Adrenal gland (tissue), 9 donors: ENCODE measurements at regions not wholly inside any gene's neighbourhood (a gene's known extent, or its start where the extent isn't known, plus 50 kb on each side); places are given as distances from the start of the nearest gene placed in this dataset.

Experiments
- DNase-seq, 7 donors: peaks; one replicate each; pipeline ENCODE4 v3.0.0-alpha.2; 2019 to 2020
- H3K27ac ChIP-seq, 5 donors: fragments of 200-600 bp; sonication (generic) in 4 of 5; 1 replicate in 3 of 5; 2 replicates in 2 of 5; pipeline versions ENCODE4 v1.5.1 to v1.8.0; 2016 to 2020; ENCODE audit warnings: mild to moderate bottlenecking in 1 of 5
- H3K27me3 ChIP-seq: fragments of 200-600 bp; 2 replicates; pipeline ENCODE4 v1.8.0; 2021
- H3K36me3 ChIP-seq, 2 donors: fragments of 200-600 bp; replicated peaks in 1 of 2; 1 replicate in 1 of 2; 2 replicates in 1 of 2; pipeline versions ENCODE4 v1.5.1 to v1.8.0; 2018 to 2022
- H3K4me1 ChIP-seq, 2 donors: fragments of 200-600 bp; replicated peaks in 1 of 2; 1 replicate in 1 of 2; 2 replicates in 1 of 2; pipeline versions ENCODE4 v1.5.1 to v1.8.0; 2018 to 2021
- H3K4me3 ChIP-seq, 4 donors: fragments of 200-600 bp; sonication (generic) in 3 of 4; one replicate each; pipeline ENCODE4 v1.5.1; 2016 to 2018
- H3K9me3 ChIP-seq, 3 donors: fragments of 200-600 bp; sonication (generic) in 1 of 3; replicated peaks in 1 of 3; 1 replicate in 2 of 3; 2 replicates in 1 of 3; pipeline versions ENCODE4 v1.5.1 to v1.8.0; 2016 to 2021
- CTCF ChIP-seq, 6 experiments: fragments of 450-650 bp in 4 of 6; fragments of 200-600 bp in 2 of 6; sonication (generic) in 1 of 6; IDR thresholded peaks; 1 replicate in 5 of 6; 2 replicates in 1 of 6; pipeline versions ENCODE4 v1.5.1 to v1.8.0; 2016 to 2021; ENCODE audit warnings: antibody characterized with exemption in 6 of 6, mild to moderate bottlenecking in 2 of 6, moderate library complexity in 1 of 6
- POLR2A ChIP-seq, 2 donors: fragments of 450-650 bp; IDR thresholded peaks; one replicate each; pipeline ENCODE4 v1.6.1; 2017; ENCODE audit warnings: antibody characterized with exemption in 2 of 2, mild to moderate bottlenecking in 2 of 2, moderate library complexity in 1 of 2
- WGBS, 4 donors: extraction: QIAGEN DNeasy Blood & Tissue Kit in 2 of 4; methylation state at CpG; one replicate each; pipeline versions ENCODE4 v1.1.5 to v1.1.7; 2013 to 2017; 5-methylcytosine and 5-hydroxymethylcytosine counted together
- intact Hi-C, 2 donors: fragments of 100-400 bp; cut with DNase I; formaldehyde crosslinking; loops; one replicate each; pipeline versions ENCODE4 v1.14.1 to v1.15.0; 2022 to 2023
- donor health status: healthy with polysubstance abuse.
- donor health status: Bipolar disorder and iron deficiency.
- donor health status: DM: yes; HTN: yes; CAD: no.
- donor health status: DM: no; HTN: no; CAD: no.
- donor health status: DM: no; HTN: no; CAD: no.

GRCh38 chr6:105985098-105985815, 100.9 kb upstream of the PRDM1 start:
- Histone ChIP-seq H3K4me3 (peak overlapping the region in 1 of 4 donors; percentile 26), H3K27me3 (peaks cover 35% of the 10 kb centered on the region), H3K27ac (no peak overlapping the region), H3K9me3 (no peaks in the 10 kb centered on the region), H3K36me3 (no peaks in the 10 kb centered on the region), H3K4me1 (peaks cover 7 to 8% of the 10 kb centered on the region in 2 donors)
- TF ChIP-seq CTCF (IDR thresholded peaks at IDR 0.05) = no peak
- TF ChIP-seq POLR2A (IDR thresholded peaks at IDR 0.05) = no peak
- no peak for DNase-seq
- intact Hi-C loops = no loop called here
- WGBS, 4 donors = 37 to 49% (median 42%) methylated on average over 5 of the region's 5 CpGs

GRCh38 chr6:105983763-105984162, 102.4 kb upstream of the PRDM1 start:
- Histone ChIP-seq H3K9me3 (no peaks in the 10 kb centered on the region), H3K4me1 (peaks cover 7 to 8% of the 10 kb centered on the region in 2 donors), H3K27ac (no peak overlapping the region), H3K36me3 (no peaks in the 10 kb centered on the region), H3K4me3 (no peak overlapping the region), H3K27me3 (peaks cover 35% of the 10 kb centered on the region)
- TF ChIP-seq CTCF (IDR thresholded peaks at IDR 0.05) (no peak), POLR2A (IDR thresholded peaks at IDR 0.05) (no peak)
- intact Hi-C loops = no loop called here
- DNase-seq = no peak

- TF ChIP-seq CTCF (IDR thresholded peaks at IDR 0.05) (no peak), POLR2A (IDR thresholded peaks at IDR 0.05) (no peak)
- H3K36me3 ChIP-seq = no peaks in the 10 kb centered on the region
- peaks cover 7 to 8% of the 10 kb centered on the region in 2 donors for H3K4me1 ChIP-seq
- H3K9me3 ChIP-seq = no peaks in the 10 kb centered on the region
- DNase-seq = no peak
- intact Hi-C loops = no loop called here
- no peak overlapping the region for H3K27ac ChIP-seq
- 61 to 84% (median 77%) methylated on average over 2 of the region's 2 CpGs for WGBS, 4 donors
- H3K4me3 ChIP-seq = no peak overlapping the region
- peaks cover 35% of the 10 kb centered on the region for H3K27me3 ChIP-seq
Measured at GRCh38 chr6:105982761-105983540, 103.2 kb upstream of the PRDM1 start.

GRCh38 chr6:105981888-105982358, 104.2 kb upstream of the PRDM1 start:
- Histone ChIP-seq H3K4me1 (peaks cover 7 to 8% of the 10 kb centered on the region in 2 donors), H3K27ac (no peak overlapping the region), H3K27me3 (peaks cover 35% of the 10 kb centered on the region), H3K9me3 (no peaks in the 10 kb centered on the region), H3K36me3 (no peaks in the 10 kb centered on the region), H3K4me3 (no peak overlapping the region)
- intact Hi-C loops = no loop called here
- 42 to 67% (median 47%) methylated on average over 13 to 15 of the region's 15 CpGs for WGBS, 4 donors
- no peak for DNase-seq
- TF ChIP-seq CTCF (IDR thresholded peaks at IDR 0.05) = no peak
- TF ChIP-seq POLR2A (IDR thresholded peaks at IDR 0.05) = no peak
